ENCODE measurements at regions not wholly inside any gene's neighbourhood (a gene's known extent, or its start where the extent isn't known, plus 50 kb on each side); places are given as distances from the start of the nearest gene placed in this dataset.

- Mint-ChIP-seq H3K4me3 (ENCODE audit: unreplicated experiment) (no peak overlapping the region), H3K9me3 (ENCODE audit: unreplicated experiment) (no peaks in the 10 kb centered on the region), H3K27me3 (ENCODE audit: low read depth, unreplicated experiment) (no peaks in the 10 kb centered on the region), H3K4me1 (ENCODE audit: low read depth, unreplicated experiment) (no peaks in the 10 kb centered on the region), H3K27ac (ENCODE audit: unreplicated experiment) (no peak overlapping the region), H3K36me3 (ENCODE audit: low read depth, unreplicated experiment) (no peaks in the 10 kb centered on the region)
- Histone ChIP-seq H3K4me3 (ENCODE audit: insufficient read depth, low read depth, low read length) (no peak overlapping the region), H3K27ac (ENCODE audit: low read depth, low read length) (no peak overlapping the region), H3K27me3 (ENCODE audit: insufficient read depth, low read length) (no peaks in the 10 kb centered on the region), H3K9me3 (ENCODE audit: insufficient read depth, low read depth, low read length) (no peaks in the 10 kb centered on the region), H4K20me1 (ENCODE audit: insufficient read depth, low read length) (no peaks in the 10 kb centered on the region), H3K36me3 (ENCODE audit: insufficient read depth, low read length) (no peaks in the 10 kb centered on the region), H3K79me2 (ENCODE audit: insufficient read depth, low read length) (no peaks in the 10 kb centered on the region), H2AFZ (ENCODE audit: low read depth, low read length) (no peak overlapping the region), H3K4me1 (ENCODE audit: insufficient read depth, low read length) (no peaks in the 10 kb centered on the region), H3K9ac (ENCODE audit: low read length) (no peak overlapping the region), H3K4me2 (ENCODE audit: low read length) (no peak overlapping the region)
- DNase-seq (ENCODE audit: low read depth) (no peak), FAIRE-seq (no peak)
- TF ChIP-seq EZH2 (IDR thresholded peaks at IDR 0.05; ENCODE audit: insufficient read depth, low read length) (no peak), CTCF (IDR thresholded peaks at IDR 0.05; ENCODE audit: insufficient read depth, low read depth, low read length) (no peak)
Observed at GRCh38 chr21:25054689-25055088, 552.6 kb downstream of the MRPL39 start.

GRCh38 chr21:25039461-25040380 is 567.6 kb downstream of the MRPL39 start:
- no peak overlapping the region for H3K27ac Mint-ChIP-seq (ENCODE audit: unreplicated experiment)
- H4K20me1 ChIP-seq (ENCODE audit: insufficient read depth, low read length) = no peaks in the 10 kb centered on the region
- H2AFZ ChIP-seq (ENCODE audit: low read depth, low read length) = peak overlapping the region; percentile 70

More at GRCh38 chr21:25039461-25040380, 567.6 kb downstream of the MRPL39 start:
- Mint-ChIP-seq H3K4me1 (ENCODE audit: low read depth, unreplicated experiment) (no peaks in the 10 kb centered on the region), H3K36me3 (ENCODE audit: low read depth, unreplicated experiment) (no peaks in the 10 kb centered on the region), H3K9me3 (ENCODE audit: unreplicated experiment) (no peaks in the 10 kb centered on the region), H3K4me3 (ENCODE audit: unreplicated experiment) (no peak overlapping the region), H3K27me3 (ENCODE audit: low read depth, unreplicated experiment) (no peaks in the 10 kb centered on the region)
- TF ChIP-seq EZH2 (IDR thresholded peaks at IDR 0.05; ENCODE audit: insufficient read depth, low read length) = no peak
- peak; percentile 22 for TF ChIP-seq CTCF (IDR thresholded peaks at IDR 0.05; ENCODE audit: insufficient read depth, low read depth, low read length)
- H3K9ac ChIP-seq (ENCODE audit: low read length) = no peak overlapping the region
- H3K4me3 ChIP-seq (ENCODE audit: insufficient read depth, low read depth, low read length) = no peak overlapping the region
- peak; percentile 37 for DNase-seq (ENCODE audit: low read depth)
- no peak for FAIRE-seq
- H3K27ac ChIP-seq (ENCODE audit: low read depth, low read length) = no peak overlapping the region
- H3K9me3 ChIP-seq (ENCODE audit: insufficient read depth, low read depth, low read length) = no peaks in the 10 kb centered on the region
- H3K79me2 ChIP-seq (ENCODE audit: insufficient read depth, low read length) = no peaks in the 10 kb centered on the region
- H3K36me3 ChIP-seq (ENCODE audit: insufficient read depth, low read length) = no peaks in the 10 kb centered on the region
- H3K4me1 ChIP-seq (ENCODE audit: insufficient read depth, low read length) = no peaks in the 10 kb centered on the region
- peak overlapping the region; percentile 69 for H3K4me2 ChIP-seq (ENCODE audit: low read length)
- no peaks in the 10 kb centered on the region for H3K27me3 ChIP-seq (ENCODE audit: insufficient read depth, low read length)

Measured in astrocyte (in vitro differentiated cells and primary cell).